Ramos (cell line): ENCODE measurements at regions not wholly inside any gene's neighbourhood (a gene's known extent, or its start where the extent isn't known, plus 50 kb on each side); places are given as distances from the start of the nearest gene placed in this dataset.

Experiments used
- in situ Hi-C: fragments of 300-500 bp; cut with MboI; formaldehyde crosslinking; loops from one replicate; pipeline ENCODE4 v1.14.3; 2022; ENCODE audit warnings: low sequenced_read_pairs; ENCODE audit not compliant: unreplicated experiment

- in situ Hi-C loops: no loop called here
Observed at GRCh38 chr2:18911416-18911815, 322.0 kb upstream of the NT5C1B start.

GRCh38 chr2:18910843-18911242 is 321.5 kb upstream of the NT5C1B start:
- in situ Hi-C loops: no loop called here

- in situ Hi-C loops: no loop called here
Observed at GRCh38 chr2:18907937-18908336, 318.6 kb upstream of the NT5C1B start.

- in situ Hi-C loops: no loop called here
Observed at GRCh38 chr2:18907508-18907907, 318.1 kb upstream of the NT5C1B start.

GRCh38 chr2:18903750-18904149 is 314.4 kb upstream of the NT5C1B start:
- in situ Hi-C loops: no loop called here

GRCh38 chr2:18901242-18901641 is 311.9 kb upstream of the NT5C1B start:
- in situ Hi-C loops: no loop called here

- in situ Hi-C loops: no loop called here
Observed at GRCh38 chr2:18900691-18901141, 311.3 kb upstream of the NT5C1B start.

GRCh38 chr2:18899725-18900124 is 310.4 kb upstream of the NT5C1B start:
- in situ Hi-C loops: no loop called here

GRCh38 chr2:18898271-18898670 is 308.9 kb upstream of the NT5C1B start:
- in situ Hi-C loops: no loop called here

GRCh38 chr2:18896125-18896764 is 306.9 kb upstream of the NT5C1B start:
- in situ Hi-C loops: no loop called here

GRCh38 chr2:18891600-18892345 is 302.4 kb upstream of the NT5C1B start:
- in situ Hi-C loops: no loop called here

- in situ Hi-C loops: no loop called here
Observed at GRCh38 chr2:18889565-18890332, 300.4 kb upstream of the NT5C1B start.

- in situ Hi-C loops: no loop called here
Observed at GRCh38 chr2:18885457-18885856, 296.1 kb upstream of the NT5C1B start.

- in situ Hi-C loops: no loop called here
Observed at GRCh38 chr2:18883616-18884456, 294.5 kb upstream of the NT5C1B start.

- in situ Hi-C loops: no loop called here
Observed at GRCh38 chr2:18871430-18871829, 282.1 kb upstream of the NT5C1B start.

GRCh38 chr2:18870307-18870706 is 280.9 kb upstream of the NT5C1B start:
- in situ Hi-C loops: no loop called here

GRCh38 chr2:18861951-18862350 is 272.6 kb upstream of the NT5C1B start:
- in situ Hi-C loops: no loop called here

GRCh38 chr2:18860179-18860578 is 270.8 kb upstream of the NT5C1B start:
- in situ Hi-C loops: no loop called here

GRCh38 chr2:18856765-18857164 is 267.4 kb upstream of the NT5C1B start:
- in situ Hi-C loops: no loop called here

- in situ Hi-C loops: no loop called here
Observed at GRCh38 chr2:18855027-18855426, 265.7 kb upstream of the NT5C1B start.
